GM21423 (cell line): ENCODE measurements at regions not wholly inside any gene's neighbourhood (a gene's known extent, or its start where the extent isn't known, plus 50 kb on each side); places are given as distances from the start of the nearest gene placed in this dataset.

ENCODE experiments used
- ATAC-seq: cut with Tn5 transposase; IDR thresholded peaks from one replicate; pipeline ENCODE4 v1.9.1; 2021; ENCODE audit warnings: mild to moderate bottlenecking, moderate library complexity; ENCODE audit not compliant: unreplicated experiment

DNA sequence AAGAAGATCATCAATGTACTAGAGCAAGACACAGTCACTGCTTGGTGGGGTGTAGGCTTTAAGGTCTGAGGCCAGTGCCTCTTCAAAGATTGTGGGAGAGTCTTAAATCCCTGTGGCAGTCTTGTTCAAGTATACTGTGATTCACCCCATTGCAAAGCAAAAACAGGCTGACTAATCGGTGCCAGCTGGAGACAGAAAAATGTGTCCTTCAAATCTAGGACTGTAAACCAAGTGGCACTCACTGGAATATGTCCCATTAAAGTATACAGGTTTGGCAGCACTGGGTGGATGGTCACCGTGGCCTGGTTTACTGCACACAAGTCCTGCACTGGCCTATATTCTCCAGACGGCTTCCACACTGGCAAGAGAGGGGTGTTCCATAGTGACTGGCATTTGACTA, 1315.3 kb downstream of the TMEM121 start:
- ATAC-seq = no peak

DNA sequence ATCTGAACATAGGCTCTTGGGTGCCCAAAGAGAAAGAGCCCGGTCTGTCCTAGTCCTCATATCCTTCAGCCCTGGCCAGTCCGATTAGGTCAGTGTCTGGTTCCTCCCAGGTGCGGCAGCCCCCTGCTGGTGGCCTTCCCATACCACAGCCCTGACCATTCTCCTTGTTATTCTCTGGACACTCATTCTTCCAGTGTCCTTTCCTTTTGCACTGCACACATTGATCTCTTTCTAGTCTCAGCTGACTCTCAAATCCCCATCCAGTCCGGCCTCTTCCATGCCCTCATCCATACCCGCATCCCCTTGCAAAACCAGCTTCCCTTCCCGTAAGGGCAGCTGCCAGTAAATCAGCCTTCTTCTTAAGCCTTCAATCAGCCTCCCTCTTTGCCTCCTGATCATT, 1316.3 kb downstream of the TMEM121 start:
- no peak for ATAC-seq

DNA sequence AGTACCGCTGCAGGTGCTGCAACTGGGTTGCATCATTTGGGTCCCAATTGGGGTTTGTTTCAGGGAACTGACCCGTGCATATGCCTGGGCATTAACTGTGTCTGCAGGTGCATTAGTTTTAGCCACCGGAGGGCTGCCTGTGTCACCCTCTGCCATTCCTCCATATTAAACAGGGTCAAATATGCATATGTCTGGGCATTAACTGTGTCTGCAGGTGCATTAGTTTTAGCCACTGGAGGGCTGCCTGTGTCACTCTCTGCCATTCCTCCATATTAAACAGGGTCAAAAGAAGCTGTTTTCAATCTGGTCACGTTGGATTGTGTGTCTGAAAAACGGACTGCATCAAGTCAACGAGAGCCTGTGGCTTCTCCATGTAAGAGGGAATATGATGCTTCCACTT, 1317.0 kb downstream of the TMEM121 start:
- ATAC-seq = no peak

DNA sequence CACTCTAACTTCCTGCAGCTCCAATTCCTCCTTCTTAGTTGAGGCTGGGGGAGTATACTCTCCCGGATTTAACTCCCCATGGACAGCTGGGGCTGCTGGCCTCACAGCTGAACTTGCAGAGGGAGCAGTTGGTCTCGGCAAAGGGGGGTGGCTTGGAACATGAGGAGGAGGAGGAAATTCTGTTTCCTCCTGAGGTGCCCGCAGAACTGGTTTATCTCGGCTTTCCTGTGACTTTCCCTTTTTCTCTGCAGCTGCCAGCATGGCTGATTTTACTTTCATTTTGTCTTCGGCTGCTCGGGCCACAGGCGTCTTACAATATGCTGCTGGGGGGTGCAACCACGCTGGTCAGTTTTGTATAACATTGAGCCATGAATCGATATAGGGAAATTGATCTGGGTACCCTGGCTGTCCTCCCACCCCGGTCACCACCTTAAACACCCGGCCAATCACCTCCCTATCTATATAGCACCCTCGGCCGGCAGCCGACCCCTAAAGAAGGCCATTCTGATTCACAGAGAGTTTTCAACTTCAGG, 1317.6 kb downstream of the TMEM121 start:
- ATAC-seq = no peak

DNA sequence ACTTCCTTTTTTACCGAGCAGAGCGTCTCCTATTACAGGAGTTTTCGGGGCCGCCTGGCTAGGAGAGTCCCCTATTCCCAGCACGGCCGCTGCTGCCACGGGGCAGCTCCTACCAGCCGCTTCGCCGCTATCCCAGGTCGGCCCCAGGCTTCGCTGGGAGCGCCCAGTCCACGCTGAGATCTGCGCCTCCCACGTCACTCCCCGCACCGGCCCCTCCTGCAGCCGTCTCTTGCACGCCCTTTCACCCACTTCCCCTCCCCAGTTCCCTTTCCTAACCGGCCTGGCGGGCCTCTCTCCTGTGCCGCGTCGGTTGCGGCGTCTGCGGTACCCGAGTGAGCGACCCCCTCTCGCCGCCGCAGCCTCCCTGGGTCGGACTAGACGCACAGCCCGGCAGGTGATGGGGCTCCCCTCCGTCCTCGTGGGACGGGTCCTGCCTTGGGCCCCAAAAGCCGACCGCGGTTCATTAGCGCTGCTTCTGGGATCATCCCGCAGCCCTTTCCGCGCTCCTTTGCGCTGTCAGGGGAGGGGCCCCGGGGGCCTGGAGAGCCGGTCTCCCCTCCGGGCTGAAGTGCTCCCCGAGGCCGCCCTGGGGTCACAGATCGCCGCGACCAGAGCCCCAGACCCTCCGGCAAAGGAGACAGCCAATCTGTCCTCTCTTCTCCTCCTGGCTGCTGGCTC, 1318.4 kb downstream of the TMEM121 start:
- peak; percentile 45 for ATAC-seq

DNA sequence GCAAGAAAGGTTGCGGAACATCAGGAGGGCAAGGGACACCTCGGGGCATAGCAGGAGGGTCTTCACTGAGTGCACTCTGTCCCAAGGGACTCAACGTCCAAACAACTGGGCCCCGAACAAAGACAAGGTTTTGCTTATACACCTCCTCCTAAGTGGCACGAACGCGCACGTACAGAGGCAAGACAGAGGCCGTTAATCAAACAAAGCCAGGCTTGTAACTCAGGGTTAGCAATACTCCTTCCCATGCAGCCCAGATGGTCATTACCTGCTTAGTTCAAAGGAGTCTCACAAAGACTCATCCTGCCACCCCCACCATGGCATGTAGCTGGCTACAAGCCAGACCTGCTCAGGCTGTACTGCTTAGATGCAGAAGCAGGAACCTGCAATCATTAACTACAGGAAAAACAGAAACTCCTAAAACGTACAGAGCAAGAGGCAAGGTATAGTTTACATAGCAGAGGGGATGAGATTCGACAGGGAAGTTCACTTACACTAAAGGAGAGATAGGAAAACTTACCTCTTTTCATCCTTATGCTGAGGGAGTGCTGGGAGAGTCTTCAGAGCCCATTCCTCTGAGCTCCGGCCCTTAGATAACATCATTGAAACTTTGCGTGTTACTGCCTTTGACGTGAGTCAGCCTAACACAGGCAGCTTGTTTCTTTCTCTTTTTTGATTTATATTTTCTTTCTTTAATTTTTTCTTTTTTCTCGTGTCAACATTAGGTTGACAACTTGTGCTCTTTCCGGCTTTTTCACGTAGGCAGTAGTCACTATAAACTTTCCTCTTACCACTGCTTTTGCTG, 1319.1 kb downstream of the TMEM121 start:
- ATAC-seq = peak; percentile 52

DNA sequence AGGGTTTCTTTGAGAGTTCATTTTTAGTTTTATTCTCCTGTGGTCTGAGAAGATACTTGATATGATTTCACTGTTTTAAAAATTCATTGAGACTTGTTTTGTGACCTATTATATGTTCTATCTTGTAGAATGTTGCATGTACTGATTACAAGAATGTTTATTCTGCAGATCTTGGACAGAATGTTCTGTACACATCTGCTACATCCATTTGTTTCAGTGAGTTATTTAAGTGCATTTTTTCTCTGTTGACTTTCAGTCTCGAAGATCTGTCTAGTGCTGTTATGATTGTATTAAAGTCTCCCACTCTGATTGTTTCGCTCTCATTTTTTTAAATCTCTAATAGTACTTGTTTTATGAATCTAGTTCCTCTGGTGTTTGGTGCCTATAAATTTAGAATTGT, 1319.8 kb downstream of the TMEM121 start:
- ATAC-seq = no peak

DNA sequence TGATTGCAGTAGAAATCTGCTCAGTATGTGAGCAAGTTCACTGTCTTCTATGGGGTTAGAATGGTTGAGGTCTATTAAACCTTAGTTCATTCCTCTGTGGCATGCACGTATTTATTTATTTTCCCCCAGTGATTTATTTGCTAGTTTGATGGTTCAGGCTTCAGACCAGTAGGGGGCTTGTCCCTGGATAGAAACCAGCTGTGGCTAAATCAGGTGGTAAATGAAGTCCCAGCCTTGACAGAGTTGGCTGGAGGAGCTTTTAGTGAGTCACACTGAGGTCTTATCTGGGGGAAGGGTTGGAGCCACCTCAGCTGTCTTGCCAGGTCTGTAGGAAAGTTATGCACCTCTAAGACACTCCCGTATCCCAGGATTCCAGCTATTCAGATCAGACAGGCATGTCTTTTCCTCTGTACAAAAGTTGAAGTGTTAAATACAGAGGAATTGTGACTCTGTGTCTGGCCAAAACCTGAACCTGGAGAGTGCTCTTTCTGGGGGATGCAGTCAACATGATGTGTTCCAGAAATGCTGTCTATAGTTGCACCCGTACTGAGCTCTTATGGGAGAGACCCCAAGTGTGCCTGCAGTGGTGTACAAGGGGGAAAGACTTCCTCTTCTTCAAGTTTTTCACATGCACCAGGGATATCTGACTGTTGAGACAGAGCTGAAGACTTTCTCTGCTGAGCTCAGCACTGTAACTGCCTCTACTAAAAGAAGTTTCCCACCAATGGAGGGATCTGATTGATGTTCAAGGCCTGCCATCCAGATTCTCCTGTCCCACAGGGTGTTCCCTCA, 1322.1 kb downstream of the TMEM121 start:
- peak; percentile 19 for ATAC-seq

DNA sequence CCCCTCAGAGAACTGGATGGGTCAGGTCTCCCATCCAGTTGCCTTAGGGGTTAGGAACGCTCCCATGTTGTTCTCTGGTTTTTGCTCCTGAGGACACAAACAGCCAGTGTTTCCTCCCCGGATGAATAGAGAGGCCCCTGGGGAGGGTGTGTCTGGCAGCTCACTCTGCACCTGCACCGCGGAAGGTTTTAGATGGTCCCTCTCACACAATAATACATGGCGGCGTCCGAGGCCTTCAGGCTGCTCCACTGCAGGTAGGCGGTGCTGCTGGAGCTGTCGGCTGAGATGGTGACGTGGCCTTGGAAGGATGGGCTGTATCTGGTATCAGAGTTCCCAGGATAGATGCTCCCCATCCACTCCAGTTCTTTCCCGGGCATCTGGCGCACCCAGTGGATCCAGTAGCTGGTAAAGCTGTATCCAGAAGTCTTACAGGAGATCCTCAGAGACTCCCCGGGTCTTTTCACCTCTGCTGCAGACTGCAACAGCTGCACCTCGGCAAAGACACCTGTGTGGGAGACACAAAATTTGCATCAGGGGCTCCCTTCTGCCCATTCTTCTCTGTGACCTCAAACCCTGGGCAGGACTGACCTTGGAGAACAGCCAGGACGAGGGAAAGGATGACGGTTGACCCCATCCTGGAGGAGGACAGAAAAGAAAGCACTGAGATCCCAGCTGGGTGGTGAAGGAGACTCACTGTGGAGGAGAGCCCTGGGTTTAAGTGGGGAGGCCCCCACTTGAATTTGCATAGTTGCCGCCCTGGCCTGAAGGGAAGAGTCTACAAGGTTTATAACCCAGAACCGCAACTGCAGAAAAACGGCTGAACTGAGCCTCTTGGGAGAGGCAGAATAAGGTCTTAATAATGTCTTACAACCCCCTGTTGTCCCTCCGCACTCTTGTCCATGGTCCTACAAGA, 1324.8 kb downstream of the TMEM121 start:
- peak; percentile 58 for ATAC-seq

DNA sequence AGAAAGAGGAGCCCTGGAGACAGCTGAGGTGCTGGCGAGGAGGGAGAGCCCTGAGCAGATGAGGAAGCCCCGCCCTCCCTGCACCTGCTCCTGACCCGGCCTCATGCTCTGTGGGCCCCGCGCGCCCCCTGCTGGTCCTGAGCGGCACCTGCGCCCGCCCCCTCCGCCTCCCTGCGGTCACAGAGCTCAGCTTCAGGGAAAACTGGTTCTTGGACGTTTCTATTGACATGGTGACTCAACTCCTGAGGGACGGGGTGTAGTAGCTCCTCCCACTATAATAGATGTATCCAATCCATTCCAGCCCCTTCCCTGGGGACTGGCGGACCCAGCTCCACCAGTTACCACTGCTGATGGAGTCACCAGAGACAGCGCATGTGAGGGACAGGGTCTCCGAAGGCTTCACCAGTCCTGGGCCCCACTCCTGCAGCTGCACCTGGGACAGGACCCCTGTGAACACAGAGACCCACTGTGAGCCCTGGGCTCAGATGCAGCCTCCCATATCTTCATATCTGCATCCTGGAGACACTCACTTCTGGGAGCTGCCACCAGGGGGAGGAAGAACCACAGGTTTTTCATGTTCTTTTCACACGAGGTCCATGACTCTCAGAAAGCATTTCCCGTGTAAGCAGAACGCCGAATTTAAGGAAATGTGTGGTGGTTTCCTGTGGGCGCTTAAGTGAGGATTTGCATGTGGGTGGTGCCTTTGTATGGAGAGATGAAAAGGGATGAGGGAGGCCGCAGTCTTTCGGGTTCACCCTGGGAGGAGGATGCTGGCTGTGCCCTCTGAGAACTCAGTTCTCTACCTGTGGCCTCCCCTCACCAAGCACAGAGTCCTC, 1346.4 kb downstream of the TMEM121 start:
- ATAC-seq = peak; percentile 54

DNA sequence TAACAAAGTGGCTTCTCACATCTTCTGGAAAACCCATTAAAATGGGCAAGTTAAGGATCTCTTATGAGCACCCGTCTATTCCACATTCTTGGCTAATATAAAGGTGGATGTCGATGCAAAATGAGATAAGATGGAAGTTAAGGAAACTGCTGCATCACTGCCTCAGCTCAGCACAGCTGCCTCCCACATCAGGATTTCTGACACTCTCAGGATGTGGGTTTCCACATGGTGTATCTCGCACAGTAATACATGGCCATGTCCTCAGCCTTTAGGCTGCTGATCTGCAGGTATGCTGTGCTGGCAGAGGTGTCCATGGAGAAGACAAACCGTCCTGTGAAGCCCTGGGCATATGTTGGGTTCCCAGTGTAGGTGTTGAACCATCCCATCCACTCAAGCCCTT, 1348.0 kb downstream of the TMEM121 start:
- ATAC-seq = no peak

DNA sequence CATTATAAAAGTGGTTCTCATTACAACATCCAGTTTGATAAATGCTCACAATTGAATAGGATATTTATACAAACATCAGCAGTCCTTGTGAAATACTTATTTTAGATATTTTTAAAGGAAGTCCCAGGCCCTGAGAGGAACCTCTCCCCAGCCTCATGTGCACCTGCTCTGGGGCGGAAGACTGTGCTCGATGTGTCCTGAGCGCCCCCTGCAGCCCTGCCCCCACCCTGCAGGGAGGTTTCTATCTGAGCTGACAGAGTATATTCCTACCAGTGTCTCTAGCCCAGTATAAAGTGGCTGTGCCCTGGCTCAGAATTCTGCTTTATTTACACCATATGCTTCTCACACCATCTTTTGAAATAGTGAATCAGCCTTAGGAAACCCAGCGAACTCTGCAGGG, 1349.1 kb downstream of the TMEM121 start:
- no peak for ATAC-seq

DNA sequence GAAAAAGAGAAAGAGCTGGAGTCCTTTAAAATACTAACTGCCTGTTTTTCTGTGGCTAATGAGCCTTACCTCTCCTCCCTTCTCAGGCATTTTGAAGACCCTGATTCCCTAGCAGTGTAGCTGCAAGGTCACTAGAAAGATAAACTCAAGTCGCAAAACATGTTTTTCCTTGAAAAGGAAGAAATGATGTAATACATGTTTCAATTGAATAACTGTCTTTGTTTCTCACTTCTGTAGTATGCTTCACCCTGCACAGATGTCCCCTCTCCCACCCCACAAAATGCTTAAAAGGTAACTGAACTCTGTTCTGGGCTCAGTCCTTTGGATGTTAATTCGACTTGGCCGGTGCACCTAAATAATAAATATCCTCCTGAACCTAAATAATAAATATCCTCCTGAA, 1350.3 kb downstream of the TMEM121 start:
- no peak for ATAC-seq

DNA sequence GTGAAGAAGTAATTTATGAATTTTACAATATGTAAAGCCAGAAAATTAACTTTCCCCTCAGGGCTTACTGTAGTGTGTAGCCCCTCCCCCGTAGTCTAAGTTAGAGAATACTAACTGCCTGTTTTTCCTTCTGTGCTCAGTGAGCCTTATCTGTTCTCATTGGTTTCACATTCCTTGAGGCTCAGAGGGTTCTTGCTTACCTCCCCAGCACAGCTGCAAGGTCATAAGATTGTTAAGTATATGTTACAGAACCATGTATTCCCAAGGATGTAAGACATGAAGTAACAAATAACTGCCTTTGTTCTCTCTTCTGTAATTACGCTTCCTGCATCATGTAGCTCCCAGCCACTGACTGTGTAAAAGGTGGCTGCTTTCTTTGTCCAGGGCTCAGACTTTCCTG, 1351.1 kb downstream of the TMEM121 start:
- ATAC-seq = no peak

DNA sequence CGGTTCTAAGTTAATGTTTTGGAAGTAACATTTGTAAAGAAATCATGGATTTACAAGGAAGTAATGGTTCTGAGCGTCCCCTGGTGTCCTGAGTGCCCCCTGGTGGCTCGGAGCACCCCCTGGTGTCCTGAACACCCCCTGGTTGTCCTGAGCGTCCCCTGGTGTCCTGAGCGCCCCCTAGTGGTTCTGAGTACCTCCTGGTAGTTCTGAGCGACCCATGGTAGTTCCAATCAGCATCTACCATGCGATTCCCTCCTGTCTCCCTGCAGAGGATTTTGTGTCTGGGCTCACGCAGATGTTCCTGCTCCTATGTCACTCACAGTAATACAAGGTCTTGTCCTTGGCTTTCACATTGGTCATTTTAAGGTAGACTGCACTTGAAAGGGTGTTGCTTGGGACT, 1352.9 kb downstream of the TMEM121 start:
- ATAC-seq = no peak

DNA sequence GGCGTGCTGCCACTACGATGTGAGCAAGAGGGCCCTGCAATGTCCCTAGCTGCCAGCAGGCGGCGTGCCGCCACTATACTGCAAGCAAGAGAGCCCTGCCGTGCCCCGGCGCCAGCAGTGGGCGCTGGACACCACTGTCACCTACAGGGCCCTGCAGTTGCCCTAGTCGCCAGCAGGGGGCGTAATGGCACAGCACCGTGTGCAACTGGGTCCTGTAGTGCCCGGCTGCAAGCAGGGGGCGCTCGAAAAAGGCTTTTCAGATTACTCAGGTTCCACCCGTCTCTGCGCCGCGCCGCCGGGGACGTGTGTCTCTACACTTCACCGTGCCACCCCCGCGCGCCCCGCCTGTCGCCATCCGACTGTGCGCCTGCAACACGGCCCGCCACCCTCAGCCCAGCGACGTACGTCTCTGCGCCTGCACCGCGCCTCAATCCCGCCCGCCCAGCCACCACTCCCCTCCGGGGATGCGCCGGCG, 1356.9 kb downstream of the TMEM121 start:
- no peak for ATAC-seq
